ENCODE measurements at regions not wholly inside any gene's neighbourhood (a gene's known extent, or its start where the extent isn't known, plus 50 kb on each side); places are given as distances from the start of the nearest gene placed in this dataset.

- Histone ChIP-seq H3K4me2 (replicated peaks; ENCODE audit: extremely low read depth, low read length, poor library complexity, severe bottlenecking) (no peak overlapping the region), H2AFZ (ENCODE audit: insufficient read depth, low read depth, low read length, poor library complexity, severe bottlenecking) (no peak overlapping the region), H3K36me3 (replicated peaks in 1 of 2; ENCODE audit: control insufficient read depth in 1 of 2, insufficient read depth in 2 of 2, low read length in 2 of 2) (no peaks in the 10 kb centered on the region), H3K9ac (ENCODE audit: insufficient read depth, low read length, poor library complexity, severe bottlenecking) (no peak overlapping the region), H3K27me3 (ENCODE audit: control insufficient read depth in 2 of 2, insufficient read depth in 2 of 2, low read length in 2 of 2) (no peaks in the 10 kb centered on the region), H3K4me1 (ENCODE audit: control insufficient read depth in 1 of 2, insufficient read depth in 2 of 2, low read length in 2 of 2) (no peaks in the 10 kb centered on the region), H4K20me1 (ENCODE audit: insufficient read depth, low read length) (no peaks in the 10 kb centered on the region), H3K4me3 (replicated peaks in 1 of 3; ENCODE audit: low read depth in 2 of 3, low read length in 3 of 3) (no peak overlapping the region), H3K79me2 (ENCODE audit: insufficient read depth, low read length) (no peaks in the 10 kb centered on the region), H3K27ac (ENCODE audit: low read depth in 1 of 2, low read length in 2 of 2) (no peak overlapping the region), H3K9me3 (replicated peaks in 1 of 2; ENCODE audit: control insufficient read depth in 1 of 2, insufficient read depth in 1 of 2, low read length in 2 of 2) (no peaks in the 10 kb centered on the region)
- intact Hi-C loops (cut with micrococcal nuclease) = no loop called here
- no peak for TF ChIP-seq CTCF (IDR thresholded peaks at IDR 0.05)
- Mint-ChIP-seq H3K27me3 (ENCODE audit: low read depth in 3 of 3) (peaks cover 0 to 2% (median 0%) of the 10 kb centered on the region in 3 donors), H3K4me1 (no peaks in the 10 kb centered on the region), H3K36me3 (no peaks in the 10 kb centered on the region), H3K4me3 (no peak overlapping the region), H3K27ac (no peak overlapping the region), H3K9me3 (peaks cover 0 to 4% (median 0%) of the 10 kb centered on the region in 7 donors)
- no CpG with 5 or more reads among the region's 1 CpG for WGBS (ENCODE audit: insufficient coverage)
- no peak for DNase-seq
Observed at GRCh38 chr1:57772580-57773195, 348.8 kb upstream of the DAB1 start.

- 90% methylated on average over 4 of the region's 4 CpGs for WGBS (ENCODE audit: insufficient coverage)
- Histone ChIP-seq H3K27ac (ENCODE audit: low read depth in 1 of 2, low read length in 2 of 2) (no peak overlapping the region), H3K9ac (ENCODE audit: insufficient read depth, low read length, poor library complexity, severe bottlenecking) (no peak overlapping the region), H3K4me1 (ENCODE audit: control insufficient read depth in 1 of 2, insufficient read depth in 2 of 2, low read length in 2 of 2) (no peaks in the 10 kb centered on the region), H2AFZ (ENCODE audit: insufficient read depth, low read depth, low read length, poor library complexity, severe bottlenecking) (no peak overlapping the region), H4K20me1 (ENCODE audit: insufficient read depth, low read length) (no peaks in the 10 kb centered on the region), H3K36me3 (replicated peaks in 1 of 2; ENCODE audit: control insufficient read depth in 1 of 2, insufficient read depth in 2 of 2, low read length in 2 of 2) (no peaks in the 10 kb centered on the region), H3K4me3 (replicated peaks in 1 of 3; ENCODE audit: low read depth in 2 of 3, low read length in 3 of 3) (no peak overlapping the region), H3K9me3 (replicated peaks in 1 of 2; ENCODE audit: control insufficient read depth in 1 of 2, insufficient read depth in 1 of 2, low read length in 2 of 2) (no peaks in the 10 kb centered on the region), H3K4me2 (replicated peaks; ENCODE audit: extremely low read depth, low read length, poor library complexity, severe bottlenecking) (no peak overlapping the region), H3K27me3 (ENCODE audit: control insufficient read depth in 2 of 2, insufficient read depth in 2 of 2, low read length in 2 of 2) (no peaks in the 10 kb centered on the region), H3K79me2 (ENCODE audit: insufficient read depth, low read length) (no peaks in the 10 kb centered on the region)
- Mint-ChIP-seq H3K27me3 (ENCODE audit: low read depth in 3 of 3) (peaks cover 0 to 2% (median 1%) of the 10 kb centered on the region in 3 donors), H3K4me1 (no peaks in the 10 kb centered on the region), H3K36me3 (no peaks in the 10 kb centered on the region), H3K9me3 (peaks cover 0 to 6% (median 1%) of the 10 kb centered on the region in 7 donors), H3K27ac (no peak overlapping the region), H3K4me3 (no peak overlapping the region)
- peak; percentile 17 for TF ChIP-seq CTCF (IDR thresholded peaks at IDR 0.05)
- intact Hi-C loops (cut with micrococcal nuclease) = no loop called here
- DNase-seq = no peak
Observed at GRCh38 chr1:57770772-57771171, 346.9 kb upstream of the DAB1 start.
